T-cell (primary cell): ENCODE measurements at regions not wholly inside any gene's neighbourhood (a gene's known extent, or its start where the extent isn't known, plus 50 kb on each side); places are given as distances from the start of the nearest gene placed in this dataset.
"Not testable (repeated sequence)": the region's sequence is repeated elsewhere in the genome, so short reads cannot be mapped to it uniquely, and the experiment has no call there.

Experiments used
- ATAC-seq, 4 experiments: fragments of 200-7000 bp in 3 of 4; fragments of 150-1000 bp in 1 of 4; cut with Tn5 transposase; replicated peaks in 1 of 4; 1 replicate in 3 of 4; 2 replicates in 1 of 4; pipeline ENCODE4 v1.10.0; 2021; ENCODE audit warnings: moderate library complexity in 3 of 4, mild to moderate bottlenecking in 2 of 4, moderate number of reproducible peaks in 1 of 4
- CTCF ChIA-PET, 2 donors: fragments of 300-600 bp; sonication (Branson Sonifier 250); formaldehyde crosslinking; loops; one replicate each; lab custom pipeline; 2022; ENCODE audit warnings: antibody characterized with exemption in 2 of 2; lab: Charles Lee
- POLR2A ChIA-PET, 2 donors: fragments of 300-600 bp; sonication (Branson Sonifier 250); formaldehyde crosslinking; loops; one replicate each; lab custom pipeline; 2022; ENCODE audit warnings: antibody characterized with exemption in 2 of 2; lab: Charles Lee
- DNase-seq, 35 experiments: peaks; one replicate each; pipeline versions ENCODE4 v3.0.0 to v3.0.0-alpha.2; 2013 to 2023
- H3K27ac ChIP-seq: one replicate; pipeline ENCODE4 v1.5.1; 2013; ENCODE audit warnings: low read length
- H3K27me3 ChIP-seq, 2 experiments: replicated peaks in 1 of 2; 1 replicate in 1 of 2; 2 replicates in 1 of 2; pipeline versions ENCODE4 v1.6.1 to v1.7.0; 2013; ENCODE audit warnings: low read length in 1 of 2, mixed read lengths in 1 of 2; ENCODE audit not compliant: control insufficient read depth in 2 of 2, insufficient read depth in 2 of 2; ENCODE audit errors: extremely low read depth in 1 of 2
- H3K36me3 ChIP-seq, 2 donors: 1 replicate in 1 of 2; 2 replicates in 1 of 2; pipeline versions ENCODE4 v1.6.1 to v1.7.0; 2013; ENCODE audit warnings: low read length in 1 of 2; ENCODE audit not compliant: control insufficient read depth in 2 of 2, insufficient read depth in 1 of 2; ENCODE audit errors: extremely low read depth in 1 of 2
- H3K4me1 ChIP-seq, 2 experiments: 1 replicate in 1 of 2; 2 replicates in 1 of 2; pipeline versions ENCODE4 v1.6.1 to v1.7.0; 2013; ENCODE audit warnings: low read length in 2 of 2, mixed read lengths in 1 of 2; ENCODE audit not compliant: insufficient read depth in 2 of 2, control insufficient read depth in 1 of 2; ENCODE audit errors: extremely low read depth in 1 of 2
- H3K4me3 ChIP-seq, 2 donors: 1 replicate in 1 of 2; 2 replicates in 1 of 2; pipeline versions ENCODE4 v1.5.1 to v1.7.0; 2013; ENCODE audit warnings: mild to moderate bottlenecking in 2 of 2, low read length in 1 of 2, moderate library complexity in 1 of 2; ENCODE audit not compliant: control insufficient read depth in 1 of 2; ENCODE audit errors: extremely low read depth in 1 of 2
- H3K9me3 ChIP-seq: 2 replicates; pipeline ENCODE4 v1.7.0; 2013
- H3K27ac Mint-ChIP-seq, 2 donors: one replicate each; pipeline ENCODE4 v1.8.0; 2020 to 2021; ENCODE audit warnings: mild to moderate bottlenecking in 2 of 2, mixed read lengths in 2 of 2
- H3K27me3 Mint-ChIP-seq, 2 donors: one replicate each; pipeline ENCODE4 v1.8.0; 2021 to 2022; ENCODE audit warnings: mixed read lengths in 2 of 2
- H3K36me3 Mint-ChIP-seq: one replicate; pipeline ENCODE4 v1.8.0; 2021; ENCODE audit warnings: mixed read lengths
- H3K4me1 Mint-ChIP-seq, 3 donors: one replicate each; pipeline ENCODE4 v1.8.0; 2020 to 2022; ENCODE audit warnings: mixed read lengths in 3 of 3, mild to moderate bottlenecking in 1 of 3
- H3K4me3 Mint-ChIP-seq, 3 donors: one replicate each; pipeline ENCODE4 v1.8.0; 2020 to 2022; ENCODE audit warnings: mild to moderate bottlenecking in 3 of 3, mixed read lengths in 3 of 3, moderate library complexity in 3 of 3
- H3K9me3 Mint-ChIP-seq, 3 donors: one replicate each; pipeline ENCODE4 v1.8.0; 2020 to 2022; ENCODE audit warnings: mixed read lengths in 3 of 3
- WGBS: methylation state at CpG from one replicate; pipeline ENCODE4 v1.1.5; 2013; ENCODE audit warnings: missing lambda C conversion rate; ENCODE audit not compliant: insufficient coverage; 5-methylcytosine and 5-hydroxymethylcytosine counted together

GRCh38 chr1:215444715-215445414 is 122.2 kb upstream of the KCTD3 start:
- Mint-ChIP-seq H3K9me3 (peaks cover 14 to 29% (median 15%) of the 10 kb centered on the region in 3 donors), H3K36me3 (no peaks in the 10 kb centered on the region), H3K27me3 (no peaks in the 10 kb centered on the region), H3K4me1 (no peaks in the 10 kb centered on the region), H3K27ac (no peak overlapping the region), H3K4me3 (no peak overlapping the region)
- CTCF ChIA-PET: no interaction called here
- Histone ChIP-seq H3K27me3 (no peaks in the 10 kb centered on the region), H3K4me1 (no peaks in the 10 kb centered on the region), H3K9me3 (no peaks in the 10 kb centered on the region), H3K36me3 (no peaks in the 10 kb centered on the region), H3K27ac (no peak overlapping the region), H3K4me3 (no peak overlapping the region)
- no peak for ATAC-seq
- WGBS: 75% methylated on average over 2 of the region's 2 CpGs
- POLR2A ChIA-PET: no interaction called here
- DNase-seq: no peak

- H3K4me3 Mint-ChIP-seq, H3K36me3 ChIP-seq, H3K27me3 ChIP-seq, ATAC-seq, H3K27me3 Mint-ChIP-seq, DNase-seq, H3K9me3 ChIP-seq, H3K9me3 Mint-ChIP-seq, H3K27ac ChIP-seq, H3K27ac Mint-ChIP-seq, H3K4me1 Mint-ChIP-seq, H3K36me3 Mint-ChIP-seq, H3K4me1 ChIP-seq, H3K4me3 ChIP-seq, CTCF ChIA-PET: not testable (repeated sequence)
- WGBS: 62% methylated on average over 2 of the region's 6 CpGs
- POLR2A ChIA-PET: interaction anchor here in 1 of 2 donors (0.9 kb wide), 1 partner anchor 248 kb away, joined by 4 read pairs; no protein-coding TSS in a partner anchor
These were observed 119.1 kb upstream of the KCTD3 start for GRCh38 chr1:215448014-215448413.

GRCh38 chr1:215449147-215449546 is 118.0 kb upstream of the KCTD3 start:
- DNase-seq, ATAC-seq, POLR2A ChIA-PET, H3K27me3 ChIP-seq, CTCF ChIA-PET, H3K4me3 Mint-ChIP-seq, H3K4me1 Mint-ChIP-seq, H3K27ac ChIP-seq, H3K36me3 ChIP-seq, H3K9me3 Mint-ChIP-seq, H3K4me1 ChIP-seq, H3K27me3 Mint-ChIP-seq, H3K9me3 ChIP-seq, H3K4me3 ChIP-seq, H3K36me3 Mint-ChIP-seq, H3K27ac Mint-ChIP-seq: not testable (repeated sequence)
- no CpG with 5 or more reads among the region's 1 CpG for WGBS

GRCh38 chr1:215453440-215453839 is 113.7 kb upstream of the KCTD3 start:
- H3K36me3 Mint-ChIP-seq: no peaks in the 10 kb centered on the region
- H3K4me3 Mint-ChIP-seq: no peak overlapping the region
- H3K27me3 Mint-ChIP-seq: peaks cover 0 to 4% of the 10 kb centered on the region in 2 donors
- H3K9me3 Mint-ChIP-seq: no peaks in the 10 kb centered on the region
- Histone ChIP-seq H3K36me3 (no peaks in the 10 kb centered on the region), H3K9me3 (no peaks in the 10 kb centered on the region), H3K27me3 (no peaks in the 10 kb centered on the region), H3K27ac (no peak overlapping the region), H3K4me1 (no peaks in the 10 kb centered on the region), H3K4me3 (no peak overlapping the region)
- DNase-seq: no peak
- ChIA-PET CTCF (no interaction called here), POLR2A (interaction anchor here in 1 of 2 donors (0.6 kb wide), 1 partner anchor 636 kb away, joined by 3 read pairs; no protein-coding TSS in a partner anchor)
- H3K27ac Mint-ChIP-seq: no peak overlapping the region
- H3K4me1 Mint-ChIP-seq: no peaks in the 10 kb centered on the region
- no peak for ATAC-seq

- H3K27me3 Mint-ChIP-seq: peaks cover 0 to 4% of the 10 kb centered on the region in 2 donors
- Histone ChIP-seq H3K36me3 (no peaks in the 10 kb centered on the region), H3K27ac (no peak overlapping the region), H3K4me1 (no peaks in the 10 kb centered on the region), H3K4me3 (no peak overlapping the region), H3K27me3 (no peaks in the 10 kb centered on the region), H3K9me3 (no peaks in the 10 kb centered on the region)
- WGBS: no CpG with 5 or more reads among the region's 3 CpGs
- ChIA-PET CTCF (no interaction called here), POLR2A (no interaction called here)
- no peak for ATAC-seq
- DNase-seq: no peak
- H3K9me3 Mint-ChIP-seq: no peaks in the 10 kb centered on the region
- H3K4me1 Mint-ChIP-seq: no peaks in the 10 kb centered on the region
- no peaks in the 10 kb centered on the region for H3K36me3 Mint-ChIP-seq
- H3K27ac Mint-ChIP-seq: no peak overlapping the region
- no peak overlapping the region for H3K4me3 Mint-ChIP-seq
These were observed 109.9 kb upstream of the KCTD3 start for GRCh38 chr1:215457213-215457612.

- no peaks in the 10 kb centered on the region for H3K36me3 Mint-ChIP-seq
- Histone ChIP-seq H3K4me1 (no peaks in the 10 kb centered on the region), H3K36me3 (no peaks in the 10 kb centered on the region), H3K9me3 (no peaks in the 10 kb centered on the region), H3K27ac (no peak overlapping the region), H3K27me3 (no peaks in the 10 kb centered on the region), H3K4me3 (no peak overlapping the region)
- no peak for ATAC-seq
- WGBS: 90% methylated on average over 4 of the region's 6 CpGs
- DNase-seq: no peak
- H3K27ac Mint-ChIP-seq: no peak overlapping the region
- POLR2A ChIA-PET: no interaction called here
- no peaks in the 10 kb centered on the region for H3K9me3 Mint-ChIP-seq
- H3K4me3 Mint-ChIP-seq: no peak overlapping the region
- no peaks in the 10 kb centered on the region for H3K27me3 Mint-ChIP-seq
- H3K4me1 Mint-ChIP-seq: no peaks in the 10 kb centered on the region
- CTCF ChIA-PET: no interaction called here
These were observed 109.0 kb upstream of the KCTD3 start for GRCh38 chr1:215458104-215458503.

- Histone ChIP-seq H3K4me3 (no peak overlapping the region), H3K4me1 (no peaks in the 10 kb centered on the region), H3K27me3 (no peaks in the 10 kb centered on the region), H3K27ac (no peak overlapping the region), H3K9me3 (no peaks in the 10 kb centered on the region), H3K36me3 (no peaks in the 10 kb centered on the region)
- no peak for ATAC-seq
- no peaks in the 10 kb centered on the region for H3K9me3 Mint-ChIP-seq
- no peak overlapping the region for H3K4me3 Mint-ChIP-seq
- H3K4me1 Mint-ChIP-seq: no peaks in the 10 kb centered on the region
- CTCF ChIA-PET: no interaction called here
- no peaks in the 10 kb centered on the region for H3K27me3 Mint-ChIP-seq
- no peak for DNase-seq
- H3K27ac Mint-ChIP-seq: no peak overlapping the region
- no peaks in the 10 kb centered on the region for H3K36me3 Mint-ChIP-seq
- POLR2A ChIA-PET: no interaction called here
These were observed 108.5 kb upstream of the KCTD3 start for GRCh38 chr1:215458562-215458961.
